GM12878 (cell line): ENCODE measurements at regions not wholly inside any gene's neighbourhood (a gene's known extent, or its start where the extent isn't known, plus 50 kb on each side); places are given as distances from the start of the nearest gene placed in this dataset.

Source experiments
- ATAC-seq: fragments of 200-7000 bp; cut with Tn5 transposase; 3 replicates; pipeline ENCODE4 v1.9.1; 2020; ENCODE audit warnings: mild to moderate bottlenecking, moderate library complexity
- BruUV-seq: library from RNA; stranded (reverse); fragments of 400-500 nt; replicated peaks from 2 replicates; lab custom pipeline; 2021; lab: Mats Ljungman, UMichigan
- CTCF ChIA-PET: fragments of 300-600 bp; sonication (Branson Sonifier 250); formaldehyde crosslinking; extraction: SDS; loops from one replicate; lab custom pipeline; 2021; ENCODE audit warnings: inconsistent platforms; lab: Yijun Ruan, JAX
- POLR2A ChIA-PET: fragments of 350-600 bp; formaldehyde crosslinking; extraction: SDS; loops from one replicate; lab custom pipeline; 2021; ENCODE audit warnings: inconsistent platforms; lab: Charles Lee
- RAD21 ChIA-PET: fragments of 300-600 bp; sonication (Branson Sonifier 250); formaldehyde crosslinking; loops from one replicate; lab custom pipeline; 2023; ENCODE audit warnings: antibody characterized with exemption; ENCODE audit not compliant: unreplicated experiment; lab: Charles Lee
- SMC1A ChIA-PET: fragments of 300-600 bp; sonication (Branson Sonifier 250); formaldehyde crosslinking; loops from one replicate; lab custom pipeline; 2023; ENCODE audit not compliant: unreplicated experiment, uncharacterized antibody; lab: Charles Lee
- DNase-seq: peaks from one replicate; pipeline ENCODE4 v3.0.0-alpha.2; 2011; ENCODE audit warnings: low read depth, low spot score
- FAIRE-seq: peaks from 3 replicates; lab custom pipeline; 2011; peaks lifted over from hg19 to GRCh38; lab: Jason Lieb, UNC
- H2AFZ ChIP-seq: 2 replicates; pipeline ENCODE4 v1.6.0; 2011; ENCODE audit warnings: low read depth, low read length, control low read depth; ENCODE audit not compliant: control insufficient read depth
- H3K27ac ChIP-seq: 2 replicates; pipeline ENCODE4 v1.5.1; 2011; ENCODE audit warnings: control low read depth; ENCODE audit not compliant: control insufficient read depth, insufficient read depth
- H3K27me3 ChIP-seq, 2 experiments: replicated peaks in 1 of 2; 2 replicates each; pipeline versions ENCODE4 v1.6.0 to v1.6.1; 2011; ENCODE audit warnings: low read length in 1 of 2; ENCODE audit not compliant: control insufficient read depth in 2 of 2, insufficient read depth in 2 of 2
- H3K36me3 ChIP-seq, 2 experiments: 2 replicates each; pipeline ENCODE4 v1.5.1; 2011; ENCODE audit warnings: low read length in 1 of 2; ENCODE audit not compliant: control insufficient read depth in 2 of 2, insufficient read depth in 2 of 2
- H3K4me1 ChIP-seq: 2 replicates; pipeline ENCODE4 v1.6.1; 2011; ENCODE audit warnings: mild to moderate bottlenecking, low read length, moderate library complexity, mixed read lengths; ENCODE audit not compliant: control insufficient read depth, insufficient read depth
- H3K4me2 ChIP-seq: 2 replicates; pipeline ENCODE4 v1.6.0; 2011; ENCODE audit warnings: control low read depth; ENCODE audit not compliant: control insufficient read depth, insufficient read depth
- H3K4me3 ChIP-seq: fragments of 200-600 bp; sonication (generic); 2 replicates; pipeline ENCODE4 v1.5.1; 2016
- H3K79me2 ChIP-seq: 2 replicates; pipeline ENCODE4 v1.6.0; 2011; ENCODE audit warnings: low read length; ENCODE audit not compliant: control insufficient read depth, insufficient read depth
- H3K9ac ChIP-seq: 2 replicates; pipeline ENCODE4 v1.8.0; 2011; ENCODE audit warnings: low read length, control low read depth, mixed read lengths; ENCODE audit not compliant: control insufficient read depth, insufficient read depth
- H3K9me3 ChIP-seq: replicated peaks from 3 replicates; pipeline ENCODE4 v1.5.1; 2011; ENCODE audit warnings: mild to moderate bottlenecking, low read length; ENCODE audit not compliant: control insufficient read depth, insufficient read depth
- H4K20me1 ChIP-seq: 2 replicates; pipeline ENCODE4 v1.6.0; 2011; ENCODE audit not compliant: control insufficient read depth, insufficient read depth
- CREB1 ChIP-seq: IDR thresholded peaks from 2 replicates; pipeline ENCODE4 v1.6.1; 2012; ENCODE audit warnings: low read depth, mild to moderate bottlenecking, inconsistent platforms
- ZNF592 ChIP-seq: fragments of 450-650 bp; IDR thresholded peaks from 2 replicates; pipeline ENCODE4 v1.6.1; 2017; ENCODE audit warnings: mild to moderate bottlenecking, moderate library complexity
- WGBS: methylation state at CpG from one replicate; pipeline ENCODE4 v1.1.6; 2016; ENCODE audit warnings: low lambda C conversion rate; ENCODE audit not compliant: insufficient replicate concordance, insufficient coverage; ENCODE audit errors: missing lambda C conversion rate; 5-methylcytosine and 5-hydroxymethylcytosine counted together
- in situ Hi-C: fragments of 300-500 bp; cut with MboI; formaldehyde crosslinking; loops from 9 replicates; pipeline ENCODE4 v1.14.3; 2018; ENCODE audit warnings: mixed read lengths
- intact Hi-C: fragments of 100-400 bp; cut with micrococcal nuclease; formaldehyde crosslinking; loops from one replicate; pipeline ENCODE4 v1.14.2; 2022; ENCODE audit not compliant: unreplicated experiment

GRCh38 chr12:113561068-113561780 lies 89.6 kb upstream of the LHX5 start:
- ChIA-PET SMC1A (no interaction called here), POLR2A (no interaction called here), RAD21 (no interaction called here), CTCF (no interaction called here)
- no peak overlapping the region for H3K9ac ChIP-seq
- BruUV-seq: no TSS peak
- H3K9me3 ChIP-seq: no peaks in the 10 kb centered on the region
- H3K4me3 ChIP-seq: no peak overlapping the region
- H3K79me2 ChIP-seq: no peaks in the 10 kb centered on the region
- no peaks in the 10 kb centered on the region for H3K36me3 ChIP-seq
- H3K4me2 ChIP-seq: no peak overlapping the region
- H4K20me1 ChIP-seq: no peaks in the 10 kb centered on the region
- H3K27ac ChIP-seq: no peak overlapping the region
- no peak for DNase-seq
- peaks cover 0 to 2% of the 10 kb centered on the region in 2 experiments; a peak in 2 of 4 replicates for H3K27me3 ChIP-seq
- intact Hi-C loops (no loop called here), in situ Hi-C loops (no loop called here)
- ATAC-seq: no peak
- H2AFZ ChIP-seq: no peak overlapping the region
- FAIRE-seq: no peak
- WGBS: 20% methylated on average over 18 of the region's 18 CpGs
- TF ChIP-seq ZNF592 (no peak), CREB1 (no peak)
- no peaks in the 10 kb centered on the region for H3K4me1 ChIP-seq
